VCaP (cell line): ENCODE measurements at regions not wholly inside any gene's neighbourhood (a gene's known extent, or its start where the extent isn't known, plus 50 kb on each side); places are given as distances from the start of the nearest gene placed in this dataset.

Source experiments
- H3K27ac ChIP-seq: fragments of 450-650 bp; 2 replicates; pipeline ENCODE4 v1.5.1; 2017
- TF ChIP-seq, protein P1 (sequence below): fragments of 450-650 bp; conservative IDR thresholded peaks from 2 replicates; pipeline ENCODE4 v1.5.1; 2017; ENCODE audit warnings: mild to moderate bottlenecking, moderate library complexity

DNA sequence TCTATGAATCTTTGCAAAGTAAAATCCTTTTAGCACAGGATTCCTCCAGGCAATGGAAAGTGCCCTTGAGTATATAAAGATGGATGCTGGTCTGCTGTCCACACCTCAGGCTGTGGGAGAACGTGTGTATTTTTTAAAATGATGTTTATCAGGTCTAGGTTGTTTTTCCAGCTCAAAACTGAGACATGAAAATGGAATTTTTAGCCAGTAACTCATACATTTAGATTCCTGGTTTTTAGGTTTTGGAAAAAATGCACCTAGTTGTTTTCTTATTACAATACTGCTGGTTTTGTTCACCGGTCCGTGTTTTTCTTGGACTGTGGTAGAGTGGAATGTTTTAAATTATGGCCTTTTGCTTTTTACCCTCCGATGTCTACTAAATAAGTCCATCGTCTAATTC, 554.7 kb downstream of the SOX6 start:
- H3K27ac ChIP-seq, result no peak overlapping the region
- TF ChIP-seq, protein P1, sequence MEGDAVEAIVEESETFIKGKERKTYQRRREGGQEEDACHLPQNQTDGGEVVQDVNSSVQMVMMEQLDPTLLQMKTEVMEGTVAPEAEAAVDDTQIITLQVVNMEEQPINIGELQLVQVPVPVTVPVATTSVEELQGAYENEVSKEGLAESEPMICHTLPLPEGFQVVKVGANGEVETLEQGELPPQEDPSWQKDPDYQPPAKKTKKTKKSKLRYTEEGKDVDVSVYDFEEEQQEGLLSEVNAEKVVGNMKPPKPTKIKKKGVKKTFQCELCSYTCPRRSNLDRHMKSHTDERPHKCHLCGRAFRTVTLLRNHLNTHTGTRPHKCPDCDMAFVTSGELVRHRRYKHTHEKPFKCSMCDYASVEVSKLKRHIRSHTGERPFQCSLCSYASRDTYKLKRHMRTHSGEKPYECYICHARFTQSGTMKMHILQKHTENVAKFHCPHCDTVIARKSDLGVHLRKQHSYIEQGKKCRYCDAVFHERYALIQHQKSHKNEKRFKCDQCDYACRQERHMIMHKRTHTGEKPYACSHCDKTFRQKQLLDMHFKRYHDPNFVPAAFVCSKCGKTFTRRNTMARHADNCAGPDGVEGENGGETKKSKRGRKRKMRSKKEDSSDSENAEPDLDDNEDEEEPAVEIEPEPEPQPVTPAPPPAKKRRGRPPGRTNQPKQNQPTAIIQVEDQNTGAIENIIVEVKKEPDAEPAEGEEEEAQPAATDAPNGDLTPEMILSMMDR, result no peak

DNA sequence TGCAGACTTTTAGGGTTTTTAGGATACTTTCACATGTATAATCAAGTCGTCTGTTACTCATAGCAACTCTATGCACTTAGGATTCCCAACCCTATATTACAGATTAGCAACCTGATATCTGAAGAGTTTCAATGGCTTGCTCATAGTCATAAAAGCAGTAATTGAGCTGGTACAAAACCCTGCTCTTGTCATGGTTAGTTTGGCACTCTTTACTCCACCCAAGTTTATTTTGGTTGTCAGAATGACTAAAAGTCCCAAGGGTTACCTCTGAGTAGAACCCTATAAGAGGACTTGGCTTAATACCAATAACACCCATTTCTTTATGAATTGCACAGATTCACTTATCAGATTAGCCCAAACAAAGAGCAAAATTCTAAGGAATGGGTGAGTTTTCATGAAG, 550.6 kb downstream of the SOX6 start:
- TF ChIP-seq, protein P1, result no peak
- H3K27ac ChIP-seq, result no peak overlapping the region

- TF ChIP-seq, protein P1, result no peak
- no peak overlapping the region for H3K27ac ChIP-seq
Observed at GRCh38 chr11:15806217-15806616, 550.1 kb downstream of the SOX6 start.

DNA sequence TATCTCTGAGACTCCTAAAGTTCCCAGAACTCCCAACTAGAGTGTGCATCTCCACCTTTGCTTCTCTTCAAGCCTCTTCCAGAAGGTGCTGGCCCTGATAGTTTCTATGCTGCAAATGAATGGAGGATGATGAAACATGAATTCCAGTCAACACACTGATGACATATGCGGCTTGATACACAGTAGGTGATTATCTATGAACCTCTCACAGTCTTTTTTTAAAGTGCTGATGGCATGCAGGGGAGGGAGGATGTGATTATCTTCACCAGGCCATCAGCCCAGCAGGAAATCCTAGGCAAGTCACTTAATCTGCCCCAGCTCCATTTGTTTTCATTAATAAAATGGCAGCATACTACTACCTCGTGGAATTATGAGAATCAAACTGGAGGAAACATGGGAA, 548.5 kb downstream of the SOX6 start:
- TF ChIP-seq, protein P1, result no peak
- H3K27ac ChIP-seq, result no peak overlapping the region

DNA sequence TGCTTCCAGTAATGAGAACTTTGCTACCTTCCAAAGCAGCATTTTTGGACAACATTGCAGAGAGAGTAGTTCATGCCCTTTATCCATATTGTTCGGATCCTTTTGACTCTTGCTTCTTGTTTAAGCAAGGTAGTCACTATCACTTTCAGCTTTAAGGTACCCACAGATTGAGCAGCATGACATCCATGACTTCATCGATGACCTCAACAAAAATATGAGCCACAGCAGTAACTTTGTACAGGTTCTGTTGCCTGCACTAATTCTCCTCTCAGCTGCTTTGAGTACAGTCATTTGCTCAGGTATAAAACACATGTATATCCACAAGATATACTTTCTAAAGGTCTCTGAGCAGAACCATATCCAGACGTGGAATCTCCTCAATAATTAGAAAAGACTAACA, 546.3 kb downstream of the SOX6 start:
- H3K27ac ChIP-seq, result no peak overlapping the region

DNA sequence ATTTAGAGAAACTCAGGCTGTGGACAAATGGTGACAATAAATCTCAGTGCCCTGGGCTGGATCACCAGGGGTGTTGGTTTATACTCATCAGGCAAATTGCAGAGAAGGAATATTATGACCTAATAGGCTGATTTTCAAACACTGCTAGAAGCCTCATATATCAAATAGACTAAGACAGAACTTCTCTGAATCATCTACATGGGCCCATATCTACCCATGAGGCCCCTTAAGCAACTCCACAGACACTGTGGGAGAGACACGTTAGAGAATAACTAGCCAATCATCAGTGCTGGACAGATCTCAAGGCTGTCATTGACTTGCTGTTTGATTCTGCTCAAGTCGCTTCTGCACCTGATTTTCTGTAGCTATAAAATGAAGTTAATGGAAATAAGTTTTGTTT, 545.8 kb downstream of the SOX6 start:
- TF ChIP-seq, protein P1, result no peak
- H3K27ac ChIP-seq, result no peak overlapping the region

More for the DNA sequence above, 546.3 kb downstream of the SOX6 start:
- TF ChIP-seq, protein P1, result no peak

DNA sequence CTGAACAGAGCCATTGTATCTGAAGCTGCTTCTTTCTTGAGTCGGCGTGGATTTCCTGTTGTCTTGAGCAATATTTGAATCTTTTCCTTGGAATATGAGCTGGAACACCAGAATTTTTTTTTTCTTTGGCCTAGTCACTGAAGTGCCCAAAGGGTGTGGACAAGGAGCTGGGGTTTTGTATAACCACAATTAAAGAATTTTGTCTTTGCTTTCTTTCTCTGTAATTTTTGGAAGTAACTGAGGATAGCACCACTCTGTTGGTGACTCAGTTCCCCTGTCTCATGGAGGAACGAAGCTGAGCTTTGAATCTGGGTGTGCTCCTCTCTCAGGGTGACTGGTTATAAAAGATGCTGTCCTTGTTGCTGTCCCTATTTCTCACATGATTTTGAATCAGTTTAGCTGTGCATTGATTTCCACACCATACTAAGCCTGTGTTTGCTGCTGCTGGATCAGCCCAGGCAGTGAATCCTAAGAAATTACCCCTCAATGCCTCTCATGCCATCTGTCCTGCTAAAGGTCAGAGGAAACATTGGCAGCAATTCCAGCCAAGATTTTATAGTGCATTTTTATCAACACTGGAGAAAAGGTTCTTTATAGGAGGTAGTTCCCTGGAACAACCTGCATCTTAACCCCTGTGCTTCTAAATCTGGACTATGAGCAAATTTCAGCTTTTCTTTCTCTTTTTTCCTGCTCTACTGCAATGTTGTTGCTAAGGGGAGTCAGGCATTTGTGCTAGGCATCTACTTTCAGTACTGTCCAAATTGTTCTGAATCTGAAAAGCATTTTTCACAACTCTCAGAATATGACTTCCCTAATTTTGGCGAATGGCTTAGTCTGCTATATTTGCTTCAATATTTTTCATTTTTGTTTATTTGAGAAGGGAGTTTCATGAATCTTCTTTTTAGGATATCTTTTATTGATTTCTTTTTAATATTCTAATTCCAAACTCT, 540.8 kb downstream of the SOX6 start:
- peak overlapping the region; percentile 48 for H3K27ac ChIP-seq

More for the DNA sequence above, 540.8 kb downstream of the SOX6 start:
- TF ChIP-seq, protein P1, result no peak
